Myocyte (in vitro differentiated cells): ENCODE measurements at regions not wholly inside any gene's neighbourhood (a gene's known extent, or its start where the extent isn't known, plus 50 kb on each side); places are given as distances from the start of the nearest gene placed in this dataset.

Experiments
- DNase-seq: peaks from one replicate; pipeline ENCODE4 v3.0.0-alpha.2; 2012; ENCODE audit warnings: low read depth

- no peak for DNase-seq
Observed at GRCh38 chr1:239322369-239322768, 64.0 kb upstream of the CHRM3 start.

- DNase-seq = no peak
Observed at GRCh38 chr1:239321877-239322276, 64.5 kb upstream of the CHRM3 start.

GRCh38 chr1:239317948-239318347 lies 68.4 kb upstream of the CHRM3 start:
- DNase-seq = no peak

GRCh38 chr1:239315631-239316217 lies 70.6 kb upstream of the CHRM3 start:
- DNase-seq = no peak

- DNase-seq = no peak
Observed at GRCh38 chr1:239311331-239311730, 75.0 kb upstream of the CHRM3 start.

GRCh38 chr1:239308701-239309333 lies 77.6 kb upstream of the CHRM3 start:
- peak; percentile 25 for DNase-seq

GRCh38 chr1:239307886-239308285 lies 78.5 kb upstream of the CHRM3 start:
- DNase-seq = no peak

- no peak for DNase-seq
Observed at GRCh38 chr1:239306426-239306825, 79.9 kb upstream of the CHRM3 start.

- DNase-seq = no peak
Observed at GRCh38 chr1:239303289-239303688, 83.1 kb upstream of the CHRM3 start.

GRCh38 chr1:239302696-239303095 lies 83.7 kb upstream of the CHRM3 start:
- DNase-seq = no peak

GRCh38 chr1:239301251-239301650 lies 85.1 kb upstream of the CHRM3 start:
- DNase-seq = no peak

GRCh38 chr1:239297910-239298309 lies 88.5 kb upstream of the CHRM3 start:
- DNase-seq = no peak

- DNase-seq = peak; percentile 15
Observed at GRCh38 chr1:239293350-239294110, 92.8 kb upstream of the CHRM3 start.

GRCh38 chr1:239288820-239289554 lies 97.4 kb upstream of the CHRM3 start:
- DNase-seq = no peak

GRCh38 chr1:239287296-239287695 lies 99.1 kb upstream of the CHRM3 start:
- no peak for DNase-seq

GRCh38 chr1:239283216-239283615 lies 103.2 kb upstream of the CHRM3 start:
- DNase-seq = no peak

GRCh38 chr1:239282411-239282810 lies 104.0 kb upstream of the CHRM3 start:
- DNase-seq = no peak

GRCh38 chr1:239276051-239276450 lies 110.3 kb upstream of the CHRM3 start:
- no peak for DNase-seq

GRCh38 chr1:239274242-239274830 lies 112.0 kb upstream of the CHRM3 start:
- peak; percentile 42 for DNase-seq

- DNase-seq = no peak
Observed at GRCh38 chr1:239270509-239270908, 115.9 kb upstream of the CHRM3 start.

GRCh38 chr1:239269706-239270105 lies 116.7 kb upstream of the CHRM3 start:
- no peak for DNase-seq

GRCh38 chr1:239268941-239269340 lies 117.4 kb upstream of the CHRM3 start:
- no peak for DNase-seq
